Chondrocyte (in vitro differentiated cells): ENCODE measurements at regions not wholly inside any gene's neighbourhood (a gene's known extent, or its start where the extent isn't known, plus 50 kb on each side); places are given as distances from the start of the nearest gene placed in this dataset.
"Not testable (repeated sequence)": the region's sequence is repeated elsewhere in the genome, so short reads cannot be mapped to it uniquely, and the experiment has no call there.

Experiments
- DNase-seq: peaks from one replicate; pipeline ENCODE4 v3.0.0; 2021; ENCODE audit warnings: mixed read lengths, low spot score
- H3K27ac Mint-ChIP-seq: one replicate; pipeline ENCODE4 v1.8.0; 2021; ENCODE audit warnings: mild to moderate bottlenecking, moderate library complexity, mixed read lengths; ENCODE audit not compliant: unreplicated experiment
- H3K27me3 Mint-ChIP-seq: 2 replicates; pipeline ENCODE4 v1.8.0; 2021; ENCODE audit warnings: low read depth, mixed read lengths
- H3K36me3 Mint-ChIP-seq: 2 replicates; pipeline ENCODE4 v1.8.0; 2021; ENCODE audit warnings: low read depth, mixed read lengths
- H3K4me1 Mint-ChIP-seq: 2 replicates; pipeline ENCODE4 v1.8.0; 2021; ENCODE audit warnings: low read depth, mild to moderate bottlenecking, mixed read lengths
- H3K4me3 Mint-ChIP-seq: one replicate; pipeline ENCODE4 v1.8.0; 2021; ENCODE audit warnings: mild to moderate bottlenecking, moderate library complexity, mixed read lengths; ENCODE audit not compliant: unreplicated experiment
- H3K9me3 Mint-ChIP-seq: 2 replicates; pipeline ENCODE4 v1.8.0; 2021; ENCODE audit warnings: low read depth, mixed read lengths
- CTCF ChIP-seq: fragments of 200-600 bp; sonication (generic); IDR thresholded peaks from 2 replicates; pipeline ENCODE4 v1.5.0; 2021; ENCODE audit warnings: antibody characterized with exemption, mild to moderate bottlenecking, moderate library complexity

DNA sequence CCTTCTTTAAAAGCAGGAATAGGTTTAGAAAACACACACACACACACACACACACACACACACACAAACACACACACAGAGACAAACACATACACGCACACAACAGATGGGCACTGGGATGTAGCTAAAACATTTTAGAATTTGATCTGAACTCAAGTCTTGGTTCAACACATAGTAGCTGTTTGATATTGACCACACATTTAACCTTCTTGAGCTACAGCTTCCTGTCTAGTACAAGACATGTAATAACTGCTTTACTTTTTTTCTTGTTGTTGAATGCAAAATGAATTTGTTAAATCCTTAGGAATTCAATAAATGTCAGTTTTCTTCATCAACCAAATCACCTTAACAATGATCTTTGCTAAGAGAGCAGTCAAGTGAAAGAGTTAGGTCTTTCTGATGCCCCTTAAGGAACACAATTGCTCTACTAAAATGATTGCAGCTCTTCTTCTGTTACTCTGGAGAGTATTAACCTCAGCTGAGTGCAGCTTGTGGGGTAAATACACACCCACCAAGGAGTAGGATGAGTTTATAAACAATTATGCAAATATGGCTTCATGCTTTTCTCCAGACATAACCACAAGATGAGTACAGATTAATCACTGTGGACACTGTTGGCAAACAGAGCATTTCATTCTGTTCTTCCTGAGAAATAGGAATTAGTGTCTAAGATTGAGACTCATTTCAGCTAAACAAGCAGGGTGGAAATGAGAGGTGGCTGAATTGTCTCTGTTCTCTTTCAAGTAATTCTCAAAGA is 302.9 kb upstream of the PAPPA start:
- H3K4me1 Mint-ChIP-seq = peaks cover 9% of the 10 kb centered on the region
- H3K9me3 Mint-ChIP-seq = peaks cover 4% of the 10 kb centered on the region
- no peak for TF ChIP-seq CTCF
- no peaks in the 10 kb centered on the region for H3K27me3 Mint-ChIP-seq
- DNase-seq = no peak
- no peak overlapping the region for H3K4me3 Mint-ChIP-seq
- no peaks in the 10 kb centered on the region for H3K36me3 Mint-ChIP-seq
- H3K27ac Mint-ChIP-seq = no peak overlapping the region

DNA sequence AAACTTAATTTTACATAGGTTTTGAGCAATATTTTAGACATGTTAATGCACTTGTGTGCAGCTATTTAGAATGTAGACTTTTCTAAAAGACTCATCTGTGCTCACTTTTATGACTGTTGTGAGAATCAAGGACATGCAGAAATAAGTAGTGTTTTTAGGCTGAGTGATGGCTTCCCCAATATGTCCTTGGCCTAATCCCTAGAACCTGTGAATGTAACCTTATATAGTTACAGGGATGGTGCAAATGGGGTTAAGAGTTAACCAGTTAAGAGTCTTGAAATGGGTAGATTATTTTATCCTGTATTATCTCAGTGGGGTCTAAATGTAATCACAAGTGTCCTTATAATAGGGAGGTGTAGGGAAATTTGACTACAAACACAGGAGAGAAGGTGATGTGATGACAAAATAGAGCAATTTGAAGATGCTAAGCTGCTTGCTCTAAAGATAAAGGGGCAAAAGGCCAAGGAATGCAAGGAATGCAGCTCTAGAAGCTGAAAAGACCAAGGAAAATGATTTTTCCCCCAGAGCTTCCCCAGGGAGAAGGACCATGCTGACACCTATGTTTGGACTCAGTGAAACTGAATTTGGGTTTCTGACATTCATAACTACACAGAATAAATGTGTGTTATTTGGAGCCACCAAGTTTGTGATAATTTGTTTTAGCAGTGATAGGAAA is 298.0 kb upstream of the PAPPA start:
- H3K27me3 Mint-ChIP-seq = no peaks in the 10 kb centered on the region
- TF ChIP-seq CTCF = no peak
- peaks cover 6% of the 10 kb centered on the region for H3K4me1 Mint-ChIP-seq
- no peak for DNase-seq
- H3K27ac Mint-ChIP-seq = no peak overlapping the region
- H3K36me3 Mint-ChIP-seq = no peaks in the 10 kb centered on the region
- H3K9me3 Mint-ChIP-seq = peaks cover 4% of the 10 kb centered on the region
- H3K4me3 Mint-ChIP-seq = no peak overlapping the region

DNA sequence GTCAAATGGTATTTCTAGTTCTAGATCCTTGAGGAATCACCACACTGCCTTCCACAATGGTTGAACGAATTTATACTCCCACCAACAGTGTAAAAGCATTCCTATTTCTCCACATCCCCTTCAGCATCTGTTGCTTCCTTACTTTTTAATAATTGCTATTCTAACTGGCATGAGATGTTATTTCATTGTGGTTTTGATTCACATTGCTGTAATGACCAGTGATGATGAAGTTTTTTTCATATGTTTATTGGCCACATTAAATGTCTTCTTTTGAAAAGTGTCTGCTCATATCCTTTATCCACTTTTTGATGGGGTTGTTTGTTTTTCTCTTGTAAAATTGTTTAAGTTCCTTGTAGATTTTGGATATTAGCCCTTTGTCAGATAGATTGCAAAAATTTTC is 295.2 kb upstream of the PAPPA start:
- not testable (repeated sequence) for DNase-seq, H3K27me3 Mint-ChIP-seq, H3K27ac Mint-ChIP-seq, H3K36me3 Mint-ChIP-seq, H3K9me3 Mint-ChIP-seq, H3K4me1 Mint-ChIP-seq, H3K4me3 Mint-ChIP-seq

DNA sequence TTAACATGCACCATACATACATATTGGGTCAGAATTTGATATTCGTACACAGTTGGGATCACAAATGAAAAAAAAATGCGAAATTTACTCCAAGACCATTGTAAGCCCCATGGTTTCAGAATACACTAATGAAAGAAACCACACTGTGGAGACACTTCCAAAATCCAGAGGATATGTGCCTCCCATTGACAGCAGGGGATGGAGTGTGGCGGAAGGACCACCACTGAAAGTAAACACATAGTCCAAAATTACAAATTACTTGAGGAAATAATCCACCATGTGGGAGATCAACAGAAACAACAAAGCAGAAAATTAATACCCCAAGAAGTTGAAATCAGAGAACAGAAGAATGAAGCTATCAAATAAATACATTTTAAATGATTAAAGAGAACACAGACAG is 291.6 kb upstream of the PAPPA start:
- Mint-ChIP-seq H3K4me1 (no peaks in the 10 kb centered on the region), H3K36me3 (no peaks in the 10 kb centered on the region), H3K27me3 (no peaks in the 10 kb centered on the region), H3K9me3 (no peaks in the 10 kb centered on the region), H3K4me3 (no peak overlapping the region), H3K27ac (no peak overlapping the region)
- no peak for DNase-seq
- TF ChIP-seq CTCF = no peak

- Mint-ChIP-seq H3K4me3 (no peak overlapping the region), H3K9me3 (no peaks in the 10 kb centered on the region), H3K27ac (no peak overlapping the region), H3K4me1 (no peaks in the 10 kb centered on the region), H3K36me3 (no peaks in the 10 kb centered on the region), H3K27me3 (no peaks in the 10 kb centered on the region)
- TF ChIP-seq CTCF = no peak
- no peak for DNase-seq
Measured at GRCh38 chr9:115864581-115864980, 289.0 kb upstream of the PAPPA start.

DNA sequence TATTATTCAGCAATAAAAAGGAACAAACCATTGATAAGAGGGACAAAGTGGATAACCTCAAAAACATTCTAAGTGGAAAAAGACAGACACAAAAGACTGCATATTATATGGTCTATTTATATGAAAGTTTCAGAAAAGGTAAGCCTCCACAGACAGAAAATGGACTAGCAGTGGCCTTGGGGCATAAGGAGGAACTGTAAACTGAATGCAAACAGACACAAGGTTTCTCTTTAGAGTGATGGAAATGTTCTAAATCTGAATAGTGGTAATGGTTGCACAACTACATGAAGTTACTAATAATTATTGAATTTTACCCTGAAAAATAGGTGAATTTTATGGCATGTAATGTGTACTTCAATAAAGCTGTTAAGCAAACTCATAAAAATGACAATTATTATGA is 286.3 kb upstream of the PAPPA start:
- no peak overlapping the region for H3K27ac Mint-ChIP-seq
- no peak for TF ChIP-seq CTCF
- no peaks in the 10 kb centered on the region for H3K4me1 Mint-ChIP-seq
- H3K9me3 Mint-ChIP-seq = no peaks in the 10 kb centered on the region
- DNase-seq = no peak
- no peaks in the 10 kb centered on the region for H3K27me3 Mint-ChIP-seq
- H3K36me3 Mint-ChIP-seq = no peaks in the 10 kb centered on the region
- H3K4me3 Mint-ChIP-seq = no peak overlapping the region
